ENCODE measurements at regions not wholly inside any gene's neighbourhood (a gene's known extent, or its start where the extent isn't known, plus 50 kb on each side); places are given as distances from the start of the nearest gene placed in this dataset.
A peak's percentile ranks its signal among the peaks of the same experiment; 100 is the strongest.

DNA sequence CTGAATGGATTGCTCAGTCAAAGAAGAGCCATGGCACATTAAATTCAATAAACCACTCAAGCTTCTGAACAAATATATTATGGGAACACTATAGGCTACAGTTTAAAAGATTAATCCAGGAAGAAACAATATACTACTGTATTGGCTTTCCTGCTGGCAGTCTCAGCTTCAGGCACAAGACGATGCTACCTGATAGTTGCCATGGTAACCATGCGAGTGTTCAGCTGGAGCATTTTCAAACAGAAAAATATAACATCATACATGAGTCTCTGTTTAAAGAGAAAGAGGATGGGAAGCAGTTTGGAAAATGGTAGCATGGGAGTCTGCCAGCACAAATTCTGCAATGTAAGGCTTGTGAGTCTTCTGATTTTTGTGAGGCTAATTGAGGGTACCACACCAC, 65.9 kb upstream of the CPO start:
- Histone ChIP-seq H3K4me1 (peaks cover 17% of the 10 kb centered on the region), H3K79me2 (no peaks in the 10 kb centered on the region), H3K27me3 (ENCODE audit: control insufficient read depth, insufficient read depth, low read length) (no peaks in the 10 kb centered on the region), H3K9ac (no peak overlapping the region), H3K4me2 (ENCODE audit: low read length) (no peak overlapping the region), H2AFZ (no peak overlapping the region), H3K36me3 (ENCODE audit: control insufficient read depth, insufficient read depth, low read length) (no peaks in the 10 kb centered on the region), H3K4me3 (ENCODE audit: low read depth, low read length) (no peak overlapping the region), H3K9me3 (ENCODE audit: control insufficient read depth, low read length) (no peaks in the 10 kb centered on the region), H3K27ac (peak overlapping the region; percentile 40)
- TF ChIP-seq CTCF (IDR thresholded peaks at IDR 0.05), result no peak

DNA sequence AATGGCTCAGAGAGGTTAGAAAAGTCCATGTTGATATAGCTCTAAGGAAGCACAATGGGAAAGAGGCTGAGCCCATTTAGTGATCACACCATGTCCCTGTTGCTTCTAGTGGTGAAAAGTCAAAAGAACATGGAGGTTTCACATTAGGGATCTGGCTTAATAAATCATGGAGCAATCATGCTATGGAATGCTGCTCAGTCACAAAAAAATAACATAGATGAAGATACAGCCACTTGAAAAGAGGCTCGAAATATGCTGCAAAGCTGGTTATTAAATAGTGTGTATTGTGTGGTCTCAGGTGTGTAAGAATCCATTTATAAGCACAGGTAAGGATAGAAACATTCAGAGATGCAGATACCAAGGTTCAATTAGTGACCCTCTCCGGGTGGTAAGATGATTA, 63.6 kb upstream of the CPO start:
- Histone ChIP-seq H3K4me3 (ENCODE audit: low read depth, low read length) (no peak overlapping the region), H3K27ac (no peak overlapping the region), H2AFZ (no peak overlapping the region), H3K9ac (no peak overlapping the region), H3K36me3 (ENCODE audit: control insufficient read depth, insufficient read depth, low read length) (no peaks in the 10 kb centered on the region), H3K4me1 (peaks cover 17% of the 10 kb centered on the region), H3K9me3 (ENCODE audit: control insufficient read depth, low read length) (no peaks in the 10 kb centered on the region), H3K79me2 (no peaks in the 10 kb centered on the region), H3K27me3 (ENCODE audit: control insufficient read depth, insufficient read depth, low read length) (no peaks in the 10 kb centered on the region), H3K4me2 (ENCODE audit: low read length) (no peak overlapping the region)
- no peak for TF ChIP-seq CTCF (IDR thresholded peaks at IDR 0.05)

DNA sequence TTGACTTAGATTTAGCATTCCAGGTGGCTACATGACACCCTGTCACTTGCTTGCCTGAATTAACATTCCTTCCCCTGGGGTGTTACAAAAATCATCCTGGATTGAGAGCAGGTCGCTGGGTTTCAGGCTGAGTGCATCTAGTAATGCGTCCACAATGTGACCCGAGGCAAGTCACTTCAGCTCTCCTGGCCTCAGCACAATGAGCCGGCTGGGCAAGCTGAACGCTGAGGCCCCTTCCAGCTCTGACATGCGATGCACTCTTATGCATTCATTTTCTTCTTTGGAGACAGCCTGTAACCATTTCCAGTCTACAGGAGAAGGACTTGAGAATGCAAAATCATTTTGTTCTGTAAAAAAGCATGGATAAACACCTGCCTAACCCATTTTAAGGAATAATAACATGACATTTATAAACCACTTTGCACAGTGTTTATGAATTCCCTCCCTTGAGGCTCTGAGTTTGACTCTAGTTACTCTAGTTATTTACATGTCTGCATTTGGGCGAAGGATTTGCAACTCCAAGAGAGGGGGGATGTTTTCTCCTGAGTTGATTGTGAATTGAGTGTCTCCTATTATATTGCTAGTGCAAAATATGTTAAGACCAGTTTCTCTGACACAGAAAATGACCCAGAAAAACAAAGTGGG, 63.0 kb upstream of the CPO start:
- no peaks in the 10 kb centered on the region for H3K79me2 ChIP-seq
- H3K4me3 ChIP-seq (ENCODE audit: low read depth, low read length), result no peak overlapping the region
- no peaks in the 10 kb centered on the region for H3K27me3 ChIP-seq (ENCODE audit: control insufficient read depth, insufficient read depth, low read length)
- no peak overlapping the region for H2AFZ ChIP-seq
- H3K4me1 ChIP-seq, result peaks cover 17% of the 10 kb centered on the region
- no peak overlapping the region for H3K4me2 ChIP-seq (ENCODE audit: low read length)
- H3K36me3 ChIP-seq (ENCODE audit: control insufficient read depth, insufficient read depth, low read length), result no peaks in the 10 kb centered on the region
- TF ChIP-seq CTCF (IDR thresholded peaks at IDR 0.05), result no peak
- no peaks in the 10 kb centered on the region for H3K9me3 ChIP-seq (ENCODE audit: control insufficient read depth, low read length)
- H3K27ac ChIP-seq, result no peak overlapping the region
- H3K9ac ChIP-seq, result no peak overlapping the region

GRCh38 chr2:206881708-206882410, 57.5 kb upstream of the CPO start:
- TF ChIP-seq CTCF (IDR thresholded peaks at IDR 0.05), result no peak
- Histone ChIP-seq H3K4me1 (no peaks in the 10 kb centered on the region), H3K79me2 (no peaks in the 10 kb centered on the region), H2AFZ (no peak overlapping the region), H3K36me3 (ENCODE audit: control insufficient read depth, insufficient read depth, low read length) (no peaks in the 10 kb centered on the region), H3K4me3 (ENCODE audit: low read depth, low read length) (no peak overlapping the region), H3K9me3 (ENCODE audit: control insufficient read depth, low read length) (no peaks in the 10 kb centered on the region), H3K9ac (no peak overlapping the region), H3K27me3 (ENCODE audit: control insufficient read depth, insufficient read depth, low read length) (no peaks in the 10 kb centered on the region), H3K4me2 (ENCODE audit: low read length) (no peak overlapping the region), H3K27ac (no peak overlapping the region)

- H3K27me3 ChIP-seq (ENCODE audit: control insufficient read depth, insufficient read depth, low read length), result no peaks in the 10 kb centered on the region
- peaks cover 4% of the 10 kb centered on the region for H3K4me1 ChIP-seq
- no peak overlapping the region for H2AFZ ChIP-seq
- H3K27ac ChIP-seq, result no peak overlapping the region
- H3K9me3 ChIP-seq (ENCODE audit: control insufficient read depth, low read length), result no peaks in the 10 kb centered on the region
- H3K36me3 ChIP-seq (ENCODE audit: control insufficient read depth, insufficient read depth, low read length), result no peaks in the 10 kb centered on the region
- no peak overlapping the region for H3K4me3 ChIP-seq (ENCODE audit: low read depth, low read length)
- no peak overlapping the region for H3K4me2 ChIP-seq (ENCODE audit: low read length)
- TF ChIP-seq CTCF (IDR thresholded peaks at IDR 0.05), result no peak
- no peak overlapping the region for H3K9ac ChIP-seq
- no peaks in the 10 kb centered on the region for H3K79me2 ChIP-seq
These were observed 52.6 kb upstream of the CPO start for GRCh38 chr2:206886696-206887095.
